ENCODE measurements at regions not wholly inside any gene's neighbourhood (a gene's known extent, or its start where the extent isn't known, plus 50 kb on each side); places are given as distances from the start of the nearest gene placed in this dataset.

DNA sequence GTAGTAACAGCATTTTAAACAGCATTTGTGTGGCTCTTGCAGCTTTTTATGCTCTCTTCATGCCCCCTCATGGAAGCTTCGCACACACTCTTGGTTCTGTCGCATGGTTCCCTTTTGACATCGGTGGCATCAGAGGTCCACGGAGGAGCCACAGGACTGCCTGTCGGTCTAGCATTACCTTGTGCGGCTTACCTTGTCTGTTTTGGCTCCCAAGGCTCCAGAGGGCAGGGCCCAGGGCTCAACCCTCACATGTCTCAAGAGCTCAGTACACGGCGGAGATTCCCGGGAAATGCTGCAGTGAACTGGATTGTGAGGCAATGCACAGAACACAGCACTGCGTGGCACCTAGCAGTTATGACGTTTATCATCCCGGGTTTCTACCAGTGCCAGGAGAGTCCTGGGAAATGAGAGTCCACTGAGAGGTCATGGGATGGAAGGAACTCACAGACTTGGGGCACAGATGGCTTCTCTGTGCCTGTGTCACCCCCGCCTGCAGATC lies 1015.8 kb downstream of the TBC1D22A start:
- no peak overlapping the region for H2AFZ ChIP-seq (ENCODE audit: low read length)
- TF ChIP-seq EZH2phosphoT487 (IDR thresholded peaks at IDR 0.05; ENCODE audit: low read length) (no peak), CTCF (IDR thresholded peaks at IDR 0.05; ENCODE audit: low read length) (no peak), EZH2 (optimal IDR thresholded peaks at IDR 0.05; ENCODE audit: low read depth, low read length) (no peak)
- no peaks in the 10 kb centered on the region for H3K9me2 ChIP-seq (replicated peaks; ENCODE audit: insufficient read depth, low read length)
- no peak overlapping the region for H3K9ac ChIP-seq (ENCODE audit: low read length)
- H3K27me3 ChIP-seq (replicated peaks; ENCODE audit: insufficient read depth, low read length): no peaks in the 10 kb centered on the region
- no peaks in the 10 kb centered on the region for H3K79me2 ChIP-seq (ENCODE audit: low read length)
- H3F3A ChIP-seq (ENCODE audit: insufficient read depth, low read length): no peaks in the 10 kb centered on the region
- H3K4me1 ChIP-seq (ENCODE audit: low read length): no peaks in the 10 kb centered on the region
- no peaks in the 10 kb centered on the region for H3K36me3 ChIP-seq (replicated peaks; ENCODE audit: insufficient read depth, low read length)
- no peak overlapping the region for H3K4me2 ChIP-seq (ENCODE audit: low read depth, low read length)
- no peaks in the 10 kb centered on the region for H3K9me3 ChIP-seq (replicated peaks; ENCODE audit: insufficient read depth, low read length)
- H4K20me1 ChIP-seq (ENCODE audit: insufficient read depth, low read length): no peaks in the 10 kb centered on the region
- no peak for DNase-seq
- no peak overlapping the region for H3K4me3 ChIP-seq (ENCODE audit: low read length)
- H3K27ac ChIP-seq (ENCODE audit: low read length): no peak overlapping the region

GRCh38 chr22:47777426-47777825 lies 1015.0 kb downstream of the TBC1D22A start:
- Histone ChIP-seq H3K4me2 (ENCODE audit: low read depth, low read length) (no peak overlapping the region), H2AFZ (ENCODE audit: low read length) (no peak overlapping the region), H3K27ac (ENCODE audit: low read length) (no peak overlapping the region), H3F3A (ENCODE audit: insufficient read depth, low read length) (no peaks in the 10 kb centered on the region), H3K79me2 (ENCODE audit: low read length) (no peaks in the 10 kb centered on the region), H3K4me1 (ENCODE audit: low read length) (no peaks in the 10 kb centered on the region), H3K9me2 (replicated peaks; ENCODE audit: insufficient read depth, low read length) (no peaks in the 10 kb centered on the region), H3K27me3 (replicated peaks; ENCODE audit: insufficient read depth, low read length) (no peaks in the 10 kb centered on the region), H3K36me3 (replicated peaks; ENCODE audit: insufficient read depth, low read length) (no peaks in the 10 kb centered on the region), H3K9me3 (replicated peaks; ENCODE audit: insufficient read depth, low read length) (no peaks in the 10 kb centered on the region), H4K20me1 (ENCODE audit: insufficient read depth, low read length) (no peaks in the 10 kb centered on the region), H3K4me3 (ENCODE audit: low read length) (no peak overlapping the region), H3K9ac (ENCODE audit: low read length) (no peak overlapping the region)
- no peak for TF ChIP-seq EZH2phosphoT487 (IDR thresholded peaks at IDR 0.05; ENCODE audit: low read length)
- no peak for TF ChIP-seq EZH2 (optimal IDR thresholded peaks at IDR 0.05; ENCODE audit: low read depth, low read length)
- no peak for TF ChIP-seq CTCF (IDR thresholded peaks at IDR 0.05; ENCODE audit: low read length)
- DNase-seq: no peak

DNA sequence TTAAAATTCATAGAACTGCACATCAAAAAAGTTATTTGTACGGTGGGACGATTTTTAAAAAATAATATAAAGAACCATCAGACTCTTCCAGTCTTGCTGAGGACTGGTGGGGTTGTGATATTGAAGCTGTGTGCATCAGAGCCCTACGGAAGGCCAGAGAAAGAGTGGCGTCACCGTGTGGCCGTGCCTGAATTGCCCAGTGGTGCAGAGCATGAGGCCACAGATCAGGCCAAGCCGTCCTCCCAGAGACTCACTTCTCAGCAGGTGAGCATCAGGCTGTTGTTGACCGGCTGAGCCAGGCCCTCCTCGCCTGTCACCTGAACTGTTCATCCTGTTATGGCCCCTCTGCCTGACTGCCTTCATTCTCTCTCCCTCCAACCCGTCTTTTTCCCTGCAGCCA lies 1013.9 kb downstream of the TBC1D22A start:
- H3K9me3 ChIP-seq (replicated peaks; ENCODE audit: insufficient read depth, low read length): no peaks in the 10 kb centered on the region
- H3K4me1 ChIP-seq (ENCODE audit: low read length): no peaks in the 10 kb centered on the region
- no peaks in the 10 kb centered on the region for H3K27me3 ChIP-seq (replicated peaks; ENCODE audit: insufficient read depth, low read length)

More for the DNA sequence above, 1013.9 kb downstream of the TBC1D22A start:
- no peak overlapping the region for H3K9ac ChIP-seq (ENCODE audit: low read length)
- H3K27ac ChIP-seq (ENCODE audit: low read length): no peak overlapping the region
- no peaks in the 10 kb centered on the region for H4K20me1 ChIP-seq (ENCODE audit: insufficient read depth, low read length)
- no peak for TF ChIP-seq EZH2phosphoT487 (IDR thresholded peaks at IDR 0.05; ENCODE audit: low read length)
- no peak for TF ChIP-seq EZH2 (optimal IDR thresholded peaks at IDR 0.05; ENCODE audit: low read depth, low read length)
- no peak for TF ChIP-seq CTCF (IDR thresholded peaks at IDR 0.05; ENCODE audit: low read length)
- no peak overlapping the region for H3K4me3 ChIP-seq (ENCODE audit: low read length)
- no peak overlapping the region for H3K4me2 ChIP-seq (ENCODE audit: low read depth, low read length)
- no peaks in the 10 kb centered on the region for H3K9me2 ChIP-seq (replicated peaks; ENCODE audit: insufficient read depth, low read length)
- no peaks in the 10 kb centered on the region for H3K79me2 ChIP-seq (ENCODE audit: low read length)
- no peaks in the 10 kb centered on the region for H3K36me3 ChIP-seq (replicated peaks; ENCODE audit: insufficient read depth, low read length)
- no peak overlapping the region for H2AFZ ChIP-seq (ENCODE audit: low read length)
- no peaks in the 10 kb centered on the region for H3F3A ChIP-seq (ENCODE audit: insufficient read depth, low read length)
- no peak for DNase-seq

Measured in MM.1S (cell line).